ENCODE measurements at regions not wholly inside any gene's neighbourhood (a gene's known extent, or its start where the extent isn't known, plus 50 kb on each side); places are given as distances from the start of the nearest gene placed in this dataset.

DNA sequence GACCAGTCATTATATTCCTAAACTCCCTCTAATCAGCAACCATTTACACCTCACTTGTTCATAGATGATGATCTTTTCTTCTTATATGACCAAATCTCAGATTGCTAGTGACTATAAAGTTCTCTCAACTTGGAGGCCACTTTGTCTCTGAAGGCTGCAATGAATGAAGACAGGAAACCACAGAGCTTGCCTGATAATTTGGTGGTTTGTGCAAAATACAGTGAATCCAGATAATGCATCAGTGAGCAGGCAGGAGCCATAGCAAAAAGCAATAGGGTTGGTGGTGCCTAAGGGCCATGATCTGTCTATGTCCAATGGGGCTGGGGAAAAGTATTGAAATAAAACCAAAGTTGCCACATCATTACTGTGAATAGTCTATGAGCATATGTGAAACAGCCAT lies 123.8 kb upstream of the LRFN5 start:
- Mint-ChIP-seq H3K4me3 (no peak overlapping the region), H3K36me3 (no peaks in the 10 kb centered on the region)
- TF ChIP-seq, protein P1, sequence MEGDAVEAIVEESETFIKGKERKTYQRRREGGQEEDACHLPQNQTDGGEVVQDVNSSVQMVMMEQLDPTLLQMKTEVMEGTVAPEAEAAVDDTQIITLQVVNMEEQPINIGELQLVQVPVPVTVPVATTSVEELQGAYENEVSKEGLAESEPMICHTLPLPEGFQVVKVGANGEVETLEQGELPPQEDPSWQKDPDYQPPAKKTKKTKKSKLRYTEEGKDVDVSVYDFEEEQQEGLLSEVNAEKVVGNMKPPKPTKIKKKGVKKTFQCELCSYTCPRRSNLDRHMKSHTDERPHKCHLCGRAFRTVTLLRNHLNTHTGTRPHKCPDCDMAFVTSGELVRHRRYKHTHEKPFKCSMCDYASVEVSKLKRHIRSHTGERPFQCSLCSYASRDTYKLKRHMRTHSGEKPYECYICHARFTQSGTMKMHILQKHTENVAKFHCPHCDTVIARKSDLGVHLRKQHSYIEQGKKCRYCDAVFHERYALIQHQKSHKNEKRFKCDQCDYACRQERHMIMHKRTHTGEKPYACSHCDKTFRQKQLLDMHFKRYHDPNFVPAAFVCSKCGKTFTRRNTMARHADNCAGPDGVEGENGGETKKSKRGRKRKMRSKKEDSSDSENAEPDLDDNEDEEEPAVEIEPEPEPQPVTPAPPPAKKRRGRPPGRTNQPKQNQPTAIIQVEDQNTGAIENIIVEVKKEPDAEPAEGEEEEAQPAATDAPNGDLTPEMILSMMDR (IDR thresholded peaks at IDR 0.05) = no peak

DNA sequence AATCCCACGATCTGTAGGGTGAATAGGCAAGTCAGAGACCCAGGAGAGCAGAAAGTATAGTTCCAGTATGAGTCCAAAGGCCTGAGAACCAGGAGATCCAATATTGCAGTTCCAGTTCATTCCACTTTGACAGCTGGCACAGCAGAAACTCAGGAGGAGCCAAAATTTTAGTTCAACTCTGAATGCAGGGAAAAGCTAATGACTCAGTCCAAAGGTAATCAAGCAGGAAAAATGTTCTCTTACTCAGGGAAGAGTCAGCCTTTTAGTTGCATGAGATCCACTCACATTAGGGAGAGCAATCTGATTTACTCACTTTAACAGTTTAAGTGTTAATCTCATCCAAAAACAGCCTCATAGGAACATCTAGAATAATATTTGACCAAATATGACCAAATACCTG lies 130.2 kb upstream of the LRFN5 start:
- Histone ChIP-seq H3K9ac (ENCODE audit: insufficient read depth, low read length, poor library complexity, severe bottlenecking) (no peak overlapping the region), H3K27me3 (ENCODE audit: control insufficient read depth in 2 of 2, insufficient read depth in 2 of 2, low read length in 2 of 2) (no peaks in the 10 kb centered on the region), H3K4me1 (ENCODE audit: control insufficient read depth in 1 of 2, insufficient read depth in 2 of 2, low read length in 2 of 2) (no peaks in the 10 kb centered on the region), H3K36me3 (replicated peaks in 1 of 2; ENCODE audit: control insufficient read depth in 1 of 2, insufficient read depth in 2 of 2, low read length in 2 of 2) (no peaks in the 10 kb centered on the region), H3K79me2 (ENCODE audit: insufficient read depth, low read length) (no peaks in the 10 kb centered on the region), H3K4me3 (replicated peaks in 1 of 3; ENCODE audit: low read depth in 2 of 3, low read length in 3 of 3) (no peak overlapping the region), H2AFZ (ENCODE audit: insufficient read depth, low read depth, low read length, poor library complexity, severe bottlenecking) (no peak overlapping the region), H4K20me1 (ENCODE audit: insufficient read depth, low read length) (no peaks in the 10 kb centered on the region), H3K27ac (ENCODE audit: low read depth in 1 of 2, low read length in 2 of 2) (no peak overlapping the region), H3K4me2 (replicated peaks; ENCODE audit: extremely low read depth, low read length, poor library complexity, severe bottlenecking) (no peak overlapping the region), H3K9me3 (replicated peaks in 1 of 2; ENCODE audit: control insufficient read depth in 1 of 2, insufficient read depth in 1 of 2, low read length in 2 of 2) (no peaks in the 10 kb centered on the region)
- Mint-ChIP-seq H3K36me3 (no peaks in the 10 kb centered on the region), H3K27me3 (ENCODE audit: low read depth in 3 of 3) (peaks cover 0 to 4% (median 0%) of the 10 kb centered on the region in 3 donors), H3K27ac (no peak overlapping the region), H3K4me1 (no peaks in the 10 kb centered on the region), H3K4me3 (no peak overlapping the region), H3K9me3 (peaks cover 0 to 5% (median 2%) of the 10 kb centered on the region in 7 donors)
- intact Hi-C loops (cut with micrococcal nuclease) = no loop called here
- TF ChIP-seq, protein P1 (IDR thresholded peaks at IDR 0.05) = no peak
- DNase-seq = no peak
- WGBS (ENCODE audit: insufficient coverage) = 33% methylated on average over 1 of the region's 1 CpG

More for the DNA sequence above, 123.8 kb upstream of the LRFN5 start:
- DNase-seq = no peak
- no peak overlapping the region for H3K9ac ChIP-seq (ENCODE audit: insufficient read depth, low read length, poor library complexity, severe bottlenecking)
- no peaks in the 10 kb centered on the region for H3K4me1 ChIP-seq (ENCODE audit: control insufficient read depth in 1 of 2, insufficient read depth in 2 of 2, low read length in 2 of 2)
- intact Hi-C loops (cut with micrococcal nuclease) = no loop called here
- H3K4me2 ChIP-seq (replicated peaks; ENCODE audit: extremely low read depth, low read length, poor library complexity, severe bottlenecking) = no peak overlapping the region
- H3K27ac ChIP-seq (ENCODE audit: low read depth in 1 of 2, low read length in 2 of 2) = no peak overlapping the region
- no peaks in the 10 kb centered on the region for H3K79me2 ChIP-seq (ENCODE audit: insufficient read depth, low read length)
- H3K9me3 ChIP-seq (replicated peaks in 1 of 2; ENCODE audit: control insufficient read depth in 1 of 2, insufficient read depth in 1 of 2, low read length in 2 of 2) = no peaks in the 10 kb centered on the region
- peaks cover 0 to 5% (median 0%) of the 10 kb centered on the region in 7 donors for H3K9me3 Mint-ChIP-seq
- no peaks in the 10 kb centered on the region for H4K20me1 ChIP-seq (ENCODE audit: insufficient read depth, low read length)
- H3K4me3 ChIP-seq (replicated peaks in 1 of 3; ENCODE audit: low read depth in 2 of 3, low read length in 3 of 3) = no peak overlapping the region
- no peak overlapping the region for H3K27ac Mint-ChIP-seq
- H2AFZ ChIP-seq (ENCODE audit: insufficient read depth, low read depth, low read length, poor library complexity, severe bottlenecking) = no peak overlapping the region
- no peaks in the 10 kb centered on the region for H3K4me1 Mint-ChIP-seq
- no peaks in the 10 kb centered on the region for H3K36me3 ChIP-seq (replicated peaks in 1 of 2; ENCODE audit: control insufficient read depth in 1 of 2, insufficient read depth in 2 of 2, low read length in 2 of 2)
- no peaks in the 10 kb centered on the region for H3K27me3 ChIP-seq (ENCODE audit: control insufficient read depth in 2 of 2, insufficient read depth in 2 of 2, low read length in 2 of 2)
- H3K27me3 Mint-ChIP-seq (ENCODE audit: low read depth in 3 of 3) = no peaks in the 10 kb centered on the region
